SIG-M5 (cell line): ENCODE measurements at regions not wholly inside any gene's neighbourhood (a gene's known extent, or its start where the extent isn't known, plus 50 kb on each side); places are given as distances from the start of the nearest gene placed in this dataset.
A peak's percentile ranks its signal among the peaks of the same experiment; 100 is the strongest.

Experiments used
- DNase-seq: peaks from one replicate; lab custom pipeline; 2025; lab: John Stamatoyannopoulos, UW

GRCh38 chr5:106584268-106584667 is 1086.5 kb downstream of the EFNA5 start:
- DNase-seq = no peak

GRCh38 chr5:106578736-106579135 is 1092.0 kb downstream of the EFNA5 start:
- no peak for DNase-seq

- no peak for DNase-seq
Measured at GRCh38 chr5:106574820-106575219, 1095.9 kb downstream of the EFNA5 start.

GRCh38 chr5:106566031-106566430 is 1104.7 kb downstream of the EFNA5 start:
- DNase-seq = no peak

GRCh38 chr5:106545325-106545724 is 1125.4 kb downstream of the EFNA5 start:
- DNase-seq = no peak

GRCh38 chr5:106543330-106543729 is 1127.4 kb downstream of the EFNA5 start:
- DNase-seq = no peak

- no peak for DNase-seq
Measured at GRCh38 chr5:106530150-106530549, 1140.6 kb downstream of the EFNA5 start.

GRCh38 chr5:106525438-106525837 is 1145.3 kb downstream of the EFNA5 start:
- no peak for DNase-seq

- DNase-seq = no peak
Measured at GRCh38 chr5:106523852-106524251, 1146.9 kb downstream of the EFNA5 start.

GRCh38 chr5:106522296-106522695 is 1148.4 kb downstream of the EFNA5 start:
- DNase-seq = no peak

- DNase-seq = no peak
Measured at GRCh38 chr5:106521701-106522100, 1149.0 kb downstream of the EFNA5 start.

GRCh38 chr5:106510321-106510720 is 1160.4 kb downstream of the EFNA5 start:
- no peak for DNase-seq

- DNase-seq = no peak
Measured at GRCh38 chr5:106508894-106509293, 1161.8 kb downstream of the EFNA5 start.

- no peak for DNase-seq
Measured at GRCh38 chr5:106493910-106494309, 1176.8 kb downstream of the EFNA5 start.

- DNase-seq = no peak
Measured at GRCh38 chr5:106489004-106489403, 1181.7 kb downstream of the EFNA5 start.

GRCh38 chr5:106488407-106488806 is 1182.3 kb downstream of the EFNA5 start:
- DNase-seq = no peak

- DNase-seq = peak; percentile 7
Measured at GRCh38 chr5:106481374-106481773, 1189.4 kb downstream of the EFNA5 start.

GRCh38 chr5:106476630-106477029 is 1194.1 kb downstream of the EFNA5 start:
- DNase-seq = no peak

- no peak for DNase-seq
Measured at GRCh38 chr5:106474066-106474465, 1196.7 kb downstream of the EFNA5 start.

- no peak for DNase-seq
Measured at GRCh38 chr5:106459541-106459940, 1211.2 kb downstream of the EFNA5 start.

- DNase-seq = no peak
Measured at GRCh38 chr5:106454651-106455415, 1215.9 kb downstream of the EFNA5 start.

GRCh38 chr5:106454050-106454449 is 1216.7 kb downstream of the EFNA5 start:
- DNase-seq = no peak

- no peak for DNase-seq
Measured at GRCh38 chr5:106451998-106452397, 1218.7 kb downstream of the EFNA5 start.

- DNase-seq = no peak
Measured at GRCh38 chr5:106443746-106444145, 1227.0 kb downstream of the EFNA5 start.
